ENCODE measurements at regions not wholly inside any gene's neighbourhood (a gene's known extent, or its start where the extent isn't known, plus 50 kb on each side); places are given as distances from the start of the nearest gene placed in this dataset.

DNA sequence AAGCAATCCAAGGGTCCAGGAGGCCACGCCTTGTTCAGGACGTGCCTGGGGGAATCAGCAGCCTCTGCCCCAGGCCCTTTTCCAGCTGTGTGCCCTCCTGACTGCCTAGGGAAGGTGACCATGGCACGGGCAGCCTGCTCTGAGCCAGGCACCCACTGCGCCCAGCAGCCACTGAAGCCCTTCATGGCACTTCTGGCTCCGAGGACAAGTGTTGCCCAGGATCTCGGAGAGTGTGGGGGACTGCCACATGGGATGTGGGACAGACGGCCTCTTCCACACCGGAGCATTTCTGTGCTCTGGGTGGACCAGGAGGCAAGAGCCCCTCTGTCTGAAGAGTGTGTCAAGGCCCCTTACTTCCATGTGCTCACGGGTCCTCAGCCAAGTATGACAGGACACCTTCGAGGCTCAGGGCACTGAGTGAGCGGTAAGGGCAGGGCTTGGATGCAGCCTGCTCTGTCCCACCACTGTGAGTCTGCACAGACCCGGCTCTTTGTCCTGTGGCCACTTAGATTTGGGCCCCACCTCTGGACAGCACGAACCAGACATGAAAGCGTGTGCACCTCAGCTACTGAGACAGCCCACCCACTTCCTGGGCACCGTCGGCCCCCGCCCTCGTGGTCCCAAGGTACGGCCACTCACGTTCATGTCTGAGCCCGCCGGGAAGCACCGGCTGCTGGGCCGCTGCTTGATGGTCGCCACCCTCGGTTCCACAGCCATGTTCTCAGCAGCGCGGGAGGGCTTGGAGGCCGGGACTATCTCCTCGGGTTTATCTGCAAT, 93.6 kb downstream of the CTTN start:
- TF ChIP-seq RXRA (IDR thresholded peaks at IDR 0.05) (no peak), FOXA1 (IDR thresholded peaks at IDR 0.05) (no peak), RAD21 (IDR thresholded peaks at IDR 0.05) (no peak)
- TF ChIP-seq, protein P1, sequence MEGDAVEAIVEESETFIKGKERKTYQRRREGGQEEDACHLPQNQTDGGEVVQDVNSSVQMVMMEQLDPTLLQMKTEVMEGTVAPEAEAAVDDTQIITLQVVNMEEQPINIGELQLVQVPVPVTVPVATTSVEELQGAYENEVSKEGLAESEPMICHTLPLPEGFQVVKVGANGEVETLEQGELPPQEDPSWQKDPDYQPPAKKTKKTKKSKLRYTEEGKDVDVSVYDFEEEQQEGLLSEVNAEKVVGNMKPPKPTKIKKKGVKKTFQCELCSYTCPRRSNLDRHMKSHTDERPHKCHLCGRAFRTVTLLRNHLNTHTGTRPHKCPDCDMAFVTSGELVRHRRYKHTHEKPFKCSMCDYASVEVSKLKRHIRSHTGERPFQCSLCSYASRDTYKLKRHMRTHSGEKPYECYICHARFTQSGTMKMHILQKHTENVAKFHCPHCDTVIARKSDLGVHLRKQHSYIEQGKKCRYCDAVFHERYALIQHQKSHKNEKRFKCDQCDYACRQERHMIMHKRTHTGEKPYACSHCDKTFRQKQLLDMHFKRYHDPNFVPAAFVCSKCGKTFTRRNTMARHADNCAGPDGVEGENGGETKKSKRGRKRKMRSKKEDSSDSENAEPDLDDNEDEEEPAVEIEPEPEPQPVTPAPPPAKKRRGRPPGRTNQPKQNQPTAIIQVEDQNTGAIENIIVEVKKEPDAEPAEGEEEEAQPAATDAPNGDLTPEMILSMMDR (IDR thresholded peaks at IDR 0.05; ENCODE audit: low read depth, low read length, missing input control) = no peak
- TF ChIP-seq, protein P2, sequence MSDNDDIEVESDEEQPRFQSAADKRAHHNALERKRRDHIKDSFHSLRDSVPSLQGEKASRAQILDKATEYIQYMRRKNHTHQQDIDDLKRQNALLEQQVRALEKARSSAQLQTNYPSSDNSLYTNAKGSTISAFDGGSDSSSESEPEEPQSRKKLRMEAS (IDR thresholded peaks at IDR 0.05) = no peak

Measured in liver (tissue), 3 donors.